ENCODE measurements at regions not wholly inside any gene's neighbourhood (a gene's known extent, or its start where the extent isn't known, plus 50 kb on each side); places are given as distances from the start of the nearest gene placed in this dataset.
"Not testable (repeated sequence)": the region's sequence is repeated elsewhere in the genome, so short reads cannot be mapped to it uniquely, and the experiment has no call there.

DNA sequence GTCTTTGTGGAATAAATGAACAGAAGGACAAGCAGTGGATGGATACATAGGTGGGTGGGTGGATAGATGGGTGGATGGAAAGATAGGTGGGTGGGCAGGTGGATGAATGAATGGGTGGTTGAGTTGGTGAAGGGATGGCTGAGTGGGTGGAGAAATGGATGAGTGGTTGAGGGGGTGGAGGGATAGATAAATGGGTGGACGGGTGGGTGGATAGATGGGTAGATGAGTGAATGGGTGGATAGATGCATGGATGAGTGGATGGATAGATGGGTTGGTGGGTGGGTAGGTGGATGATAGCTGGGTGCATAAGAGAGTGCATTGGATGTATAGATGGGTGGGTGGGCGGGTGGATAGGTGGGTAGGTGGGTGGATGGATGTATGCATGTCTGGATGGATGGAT lies 63.5 kb downstream of the UNC93B1 start:
- not testable (repeated sequence) for H3K36me3 ChIP-seq (ENCODE audit: control insufficient read depth in 1 of 2, insufficient read depth in 2 of 2, low read length in 2 of 2); H3K27ac ChIP-seq (ENCODE audit: low read depth, low read length); H3K27me3 ChIP-seq (ENCODE audit: control insufficient read depth in 1 of 2, insufficient read depth in 2 of 2, low read length in 2 of 2); H3K9ac ChIP-seq (ENCODE audit: low read depth in 1 of 2, low read length in 2 of 2); H3K4me1 ChIP-seq (ENCODE audit: control insufficient read depth in 1 of 2, insufficient read depth in 2 of 2, low read length in 2 of 2); H3K9me3 ChIP-seq (ENCODE audit: control insufficient read depth in 1 of 2, low read length in 2 of 2); H3K4me3 ChIP-seq (ENCODE audit: low read depth in 1 of 2, low read length in 2 of 2)

DNA sequence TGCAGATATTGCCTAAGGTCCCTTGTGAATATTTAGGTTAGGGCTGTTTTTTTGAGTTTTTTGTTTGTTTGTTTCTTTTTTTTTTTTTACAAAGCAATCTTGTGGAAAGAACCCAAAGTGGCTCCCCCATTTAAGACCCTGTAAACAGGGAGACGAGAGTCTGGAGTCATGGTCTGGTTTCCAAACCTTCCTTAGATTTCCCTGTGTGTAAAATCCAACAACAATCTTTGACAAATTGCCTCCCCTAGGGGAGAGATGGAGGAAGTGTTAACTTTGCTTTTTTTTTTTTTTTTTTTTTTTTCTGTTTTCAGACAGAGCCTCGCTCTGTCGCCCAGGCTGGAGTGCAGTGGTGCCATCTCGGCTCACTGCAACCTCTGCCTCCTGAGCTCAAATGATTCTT lies 64.9 kb downstream of the UNC93B1 start:
- not testable (repeated sequence) for H3K4me1 ChIP-seq (ENCODE audit: control insufficient read depth in 1 of 2, insufficient read depth in 2 of 2, low read length in 2 of 2); H3K9me3 ChIP-seq (ENCODE audit: control insufficient read depth in 1 of 2, low read length in 2 of 2); H3K27ac ChIP-seq (ENCODE audit: low read depth, low read length); H3K4me3 ChIP-seq (ENCODE audit: low read depth in 1 of 2, low read length in 2 of 2); H3K9ac ChIP-seq (ENCODE audit: low read depth in 1 of 2, low read length in 2 of 2); H3K27me3 ChIP-seq (ENCODE audit: control insufficient read depth in 1 of 2, insufficient read depth in 2 of 2, low read length in 2 of 2); H3K36me3 ChIP-seq (ENCODE audit: control insufficient read depth in 1 of 2, insufficient read depth in 2 of 2, low read length in 2 of 2)

DNA sequence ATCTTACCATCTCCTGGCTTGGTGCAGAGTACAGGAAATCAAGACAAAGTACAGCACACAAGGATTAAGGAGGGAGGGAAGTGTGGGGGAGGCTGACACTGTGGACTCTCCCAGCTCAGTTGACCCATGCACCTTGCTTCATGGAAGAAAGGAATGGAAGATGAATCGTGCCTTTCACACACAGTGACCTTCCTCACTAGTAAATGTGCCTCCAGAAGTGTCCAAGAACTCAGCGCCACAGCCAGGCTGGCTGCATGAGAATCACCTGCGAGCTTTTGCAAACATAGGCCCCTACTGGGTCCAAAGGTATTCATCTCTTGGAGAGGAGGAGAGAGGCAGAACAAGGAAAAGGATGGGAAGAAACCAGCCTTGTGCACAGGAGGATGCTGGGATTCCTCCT lies 65.5 kb downstream of the UNC93B1 start:
- not testable (repeated sequence) for H3K9ac ChIP-seq (ENCODE audit: low read depth in 1 of 2, low read length in 2 of 2); H3K27ac ChIP-seq (ENCODE audit: low read depth, low read length); H3K4me1 ChIP-seq (ENCODE audit: control insufficient read depth in 1 of 2, insufficient read depth in 2 of 2, low read length in 2 of 2); H3K36me3 ChIP-seq (ENCODE audit: control insufficient read depth in 1 of 2, insufficient read depth in 2 of 2, low read length in 2 of 2); H3K4me3 ChIP-seq (ENCODE audit: low read depth in 1 of 2, low read length in 2 of 2); H3K27me3 ChIP-seq (ENCODE audit: control insufficient read depth in 1 of 2, insufficient read depth in 2 of 2, low read length in 2 of 2); H3K9me3 ChIP-seq (ENCODE audit: control insufficient read depth in 1 of 2, low read length in 2 of 2)

DNA sequence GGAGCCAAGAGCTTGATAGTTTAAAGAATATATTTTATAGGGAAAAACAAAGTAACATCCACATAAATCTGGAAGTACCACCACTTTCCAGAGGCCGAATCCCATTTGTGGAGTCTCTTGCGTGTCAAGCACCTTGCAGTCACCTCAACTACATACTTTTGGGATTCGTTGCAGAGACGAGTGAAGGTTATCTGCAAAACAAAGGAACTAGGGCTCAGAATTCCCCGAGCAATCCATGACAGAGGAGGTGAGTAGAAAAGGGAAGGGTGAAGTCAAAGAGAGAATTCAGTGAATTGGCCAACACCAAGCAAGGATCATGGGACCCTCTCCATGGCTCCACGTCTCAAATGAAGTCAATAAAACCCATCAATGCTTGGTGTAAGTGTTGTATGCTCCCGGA lies 80.3 kb downstream of the UNC93B1 start:
- not testable (repeated sequence) for H3K27me3 ChIP-seq (ENCODE audit: control insufficient read depth in 1 of 2, insufficient read depth in 2 of 2, low read length in 2 of 2); H3K9ac ChIP-seq (ENCODE audit: low read depth in 1 of 2, low read length in 2 of 2); H3K4me3 ChIP-seq (ENCODE audit: low read depth in 1 of 2, low read length in 2 of 2); H3K27ac ChIP-seq (ENCODE audit: low read depth, low read length); H3K4me1 ChIP-seq (ENCODE audit: control insufficient read depth in 1 of 2, insufficient read depth in 2 of 2, low read length in 2 of 2); H3K9me3 ChIP-seq (ENCODE audit: control insufficient read depth in 1 of 2, low read length in 2 of 2); H3K36me3 ChIP-seq (ENCODE audit: control insufficient read depth in 1 of 2, insufficient read depth in 2 of 2, low read length in 2 of 2)

DNA sequence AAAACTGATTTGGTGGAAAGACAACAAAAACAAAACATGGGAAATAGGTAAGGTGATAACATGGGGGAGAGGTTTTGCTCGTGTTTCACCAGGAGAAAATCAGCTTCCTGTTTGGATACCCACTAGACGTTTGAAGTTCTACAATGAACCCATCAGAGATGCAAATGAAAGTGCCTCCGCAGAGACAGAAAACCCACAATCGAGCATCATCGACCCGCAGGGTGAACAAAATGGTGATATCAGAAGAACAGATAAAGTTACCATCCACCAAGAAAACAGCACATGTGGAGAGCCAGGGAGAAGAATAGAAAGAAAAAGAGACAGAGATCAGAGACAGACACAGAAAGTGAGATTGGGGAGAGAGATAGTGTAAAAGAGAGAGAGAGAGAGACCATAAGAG lies 83.4 kb downstream of the UNC93B1 start:
- not testable (repeated sequence) for H3K36me3 ChIP-seq (ENCODE audit: control insufficient read depth in 1 of 2, insufficient read depth in 2 of 2, low read length in 2 of 2); H3K9ac ChIP-seq (ENCODE audit: low read depth in 1 of 2, low read length in 2 of 2); H3K4me1 ChIP-seq (ENCODE audit: control insufficient read depth in 1 of 2, insufficient read depth in 2 of 2, low read length in 2 of 2); H3K27me3 ChIP-seq (ENCODE audit: control insufficient read depth in 1 of 2, insufficient read depth in 2 of 2, low read length in 2 of 2); H3K9me3 ChIP-seq (ENCODE audit: control insufficient read depth in 1 of 2, low read length in 2 of 2); H3K27ac ChIP-seq (ENCODE audit: low read depth, low read length); H3K4me3 ChIP-seq (ENCODE audit: low read depth in 1 of 2, low read length in 2 of 2)

DNA sequence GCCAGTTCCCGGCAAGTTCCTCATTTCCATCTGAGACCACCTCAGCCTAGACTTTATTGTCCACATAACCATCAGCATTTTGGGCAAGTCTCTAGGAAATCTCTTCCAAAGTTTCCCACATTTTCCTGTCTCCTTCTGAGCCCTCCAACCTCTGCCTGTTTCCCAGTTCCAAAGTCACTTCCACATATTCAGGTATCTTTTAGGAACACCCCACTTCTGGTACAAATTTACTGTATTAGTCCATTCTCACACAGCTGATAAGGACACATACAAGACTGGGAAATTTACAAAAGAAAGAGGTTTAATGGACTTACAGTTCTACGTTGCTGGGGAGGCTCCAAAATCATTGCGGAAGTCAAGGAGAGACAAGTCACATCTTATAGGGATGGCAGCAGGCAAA lies 91.7 kb downstream of the UNC93B1 start:
- not testable (repeated sequence) for H3K9ac ChIP-seq (ENCODE audit: low read depth in 1 of 2, low read length in 2 of 2); H3K9me3 ChIP-seq (ENCODE audit: control insufficient read depth in 1 of 2, low read length in 2 of 2); H3K4me1 ChIP-seq (ENCODE audit: control insufficient read depth in 1 of 2, insufficient read depth in 2 of 2, low read length in 2 of 2); H3K4me3 ChIP-seq (ENCODE audit: low read depth in 1 of 2, low read length in 2 of 2); H3K36me3 ChIP-seq (ENCODE audit: control insufficient read depth in 1 of 2, insufficient read depth in 2 of 2, low read length in 2 of 2); H3K27ac ChIP-seq (ENCODE audit: low read depth, low read length); H3K27me3 ChIP-seq (ENCODE audit: control insufficient read depth in 1 of 2, insufficient read depth in 2 of 2, low read length in 2 of 2)

DNA sequence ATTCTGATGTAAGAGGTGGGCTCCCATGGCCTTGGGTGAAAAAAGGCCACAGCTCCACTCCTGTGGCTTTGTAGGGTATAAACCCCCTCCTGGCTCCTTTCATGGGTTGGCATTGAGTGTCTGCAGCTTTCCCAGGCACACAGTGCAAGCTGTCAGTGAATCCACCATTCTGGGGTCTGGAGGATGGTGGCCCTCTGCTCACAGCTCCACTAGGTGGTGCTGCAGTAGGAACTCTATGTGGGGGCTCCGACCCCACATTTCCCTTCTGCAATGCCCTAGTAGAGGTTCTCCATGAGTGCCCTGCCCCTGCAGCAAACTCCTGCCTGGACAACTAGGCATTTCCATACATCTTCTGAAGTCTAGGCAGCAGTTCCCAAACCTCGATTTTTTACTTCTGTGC lies 92.7 kb downstream of the UNC93B1 start:
- H3K4me1 ChIP-seq (ENCODE audit: control insufficient read depth in 1 of 2, insufficient read depth in 2 of 2, low read length in 2 of 2); H3K4me3 ChIP-seq (ENCODE audit: low read depth in 1 of 2, low read length in 2 of 2); H3K27ac ChIP-seq (ENCODE audit: low read depth, low read length); H3K9me3 ChIP-seq (ENCODE audit: control insufficient read depth in 1 of 2, low read length in 2 of 2); H3K36me3 ChIP-seq (ENCODE audit: control insufficient read depth in 1 of 2, insufficient read depth in 2 of 2, low read length in 2 of 2); H3K27me3 ChIP-seq (ENCODE audit: control insufficient read depth in 1 of 2, insufficient read depth in 2 of 2, low read length in 2 of 2); H3K9ac ChIP-seq (ENCODE audit: low read depth in 1 of 2, low read length in 2 of 2): not testable (repeated sequence)

DNA sequence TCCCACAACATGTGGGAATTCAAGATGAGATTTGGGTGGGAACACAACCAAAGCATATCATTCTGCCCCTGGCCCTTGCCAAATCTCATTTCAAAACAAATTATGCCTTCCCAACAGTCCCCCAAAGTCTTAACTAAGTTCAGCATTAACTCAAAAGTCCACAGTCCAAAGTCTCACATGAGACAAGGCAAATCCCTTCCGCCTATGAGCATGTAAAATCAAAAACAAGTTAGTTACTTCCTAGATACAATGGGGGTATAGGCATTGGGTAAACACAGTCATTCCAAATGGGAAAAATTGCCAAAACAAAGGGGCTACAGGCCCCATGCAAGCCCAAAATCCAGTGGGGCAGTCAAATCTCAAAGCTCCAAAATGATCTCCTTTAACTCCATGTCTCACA lies 93.1 kb downstream of the UNC93B1 start:
- H3K4me1 ChIP-seq (ENCODE audit: control insufficient read depth in 1 of 2, insufficient read depth in 2 of 2, low read length in 2 of 2); H3K27me3 ChIP-seq (ENCODE audit: control insufficient read depth in 1 of 2, insufficient read depth in 2 of 2, low read length in 2 of 2); H3K9me3 ChIP-seq (ENCODE audit: control insufficient read depth in 1 of 2, low read length in 2 of 2); H3K4me3 ChIP-seq (ENCODE audit: low read depth in 1 of 2, low read length in 2 of 2); H3K27ac ChIP-seq (ENCODE audit: low read depth, low read length); H3K36me3 ChIP-seq (ENCODE audit: control insufficient read depth in 1 of 2, insufficient read depth in 2 of 2, low read length in 2 of 2); H3K9ac ChIP-seq (ENCODE audit: low read depth in 1 of 2, low read length in 2 of 2): not testable (repeated sequence)

DNA sequence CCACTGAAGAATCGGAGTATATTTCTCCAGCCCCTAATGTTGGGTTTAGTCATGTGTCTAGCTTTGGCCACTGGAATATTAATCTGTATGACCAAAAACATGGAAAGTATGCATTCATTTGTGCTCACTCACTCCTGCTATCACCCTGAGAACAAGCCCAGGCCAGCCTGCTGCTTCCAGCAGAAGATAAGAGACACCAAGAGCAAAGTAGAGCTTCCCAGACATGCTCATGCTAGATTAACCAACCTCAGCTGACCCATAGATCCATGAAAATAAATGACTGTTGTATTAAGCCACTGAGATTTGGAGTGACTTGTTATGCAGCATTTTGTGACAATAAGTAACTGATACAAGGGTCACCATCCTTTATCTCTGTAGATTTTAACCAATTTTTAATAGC lies 96.9 kb downstream of the UNC93B1 start:
- H3K9ac ChIP-seq (ENCODE audit: low read depth in 1 of 2, low read length in 2 of 2); H3K27ac ChIP-seq (ENCODE audit: low read depth, low read length); H3K36me3 ChIP-seq (ENCODE audit: control insufficient read depth in 1 of 2, insufficient read depth in 2 of 2, low read length in 2 of 2); H3K9me3 ChIP-seq (ENCODE audit: control insufficient read depth in 1 of 2, low read length in 2 of 2); H3K4me1 ChIP-seq (ENCODE audit: control insufficient read depth in 1 of 2, insufficient read depth in 2 of 2, low read length in 2 of 2); H3K4me3 ChIP-seq (ENCODE audit: low read depth in 1 of 2, low read length in 2 of 2); H3K27me3 ChIP-seq (ENCODE audit: control insufficient read depth in 1 of 2, insufficient read depth in 2 of 2, low read length in 2 of 2): not testable (repeated sequence)

DNA sequence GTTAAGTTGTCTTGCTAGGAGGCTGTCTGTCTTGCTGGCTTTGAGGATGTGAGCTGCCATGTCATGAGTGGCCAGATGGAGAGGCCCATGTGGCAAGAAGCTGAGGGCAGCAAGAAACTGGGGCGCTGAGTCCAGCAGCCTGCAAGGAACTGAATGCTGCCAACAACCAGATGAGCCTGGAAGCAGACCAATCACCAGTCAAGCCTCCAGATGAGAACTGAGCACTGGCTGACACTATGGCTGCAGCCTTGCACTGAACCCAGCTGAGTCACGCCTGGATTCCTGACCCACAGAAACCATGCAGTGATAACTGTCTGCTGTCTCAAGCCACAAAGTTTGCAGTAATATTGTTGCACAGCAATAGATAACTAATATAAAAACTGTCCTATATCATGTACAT lies 104.4 kb downstream of the UNC93B1 start:
- not testable (repeated sequence) for H3K9ac ChIP-seq (ENCODE audit: low read depth in 1 of 2, low read length in 2 of 2); H3K27ac ChIP-seq (ENCODE audit: low read depth, low read length); H3K27me3 ChIP-seq (ENCODE audit: control insufficient read depth in 1 of 2, insufficient read depth in 2 of 2, low read length in 2 of 2); H3K9me3 ChIP-seq (ENCODE audit: control insufficient read depth in 1 of 2, low read length in 2 of 2); H3K4me3 ChIP-seq (ENCODE audit: low read depth in 1 of 2, low read length in 2 of 2); H3K36me3 ChIP-seq (ENCODE audit: control insufficient read depth in 1 of 2, insufficient read depth in 2 of 2, low read length in 2 of 2); H3K4me1 ChIP-seq (ENCODE audit: control insufficient read depth in 1 of 2, insufficient read depth in 2 of 2, low read length in 2 of 2)

DNA sequence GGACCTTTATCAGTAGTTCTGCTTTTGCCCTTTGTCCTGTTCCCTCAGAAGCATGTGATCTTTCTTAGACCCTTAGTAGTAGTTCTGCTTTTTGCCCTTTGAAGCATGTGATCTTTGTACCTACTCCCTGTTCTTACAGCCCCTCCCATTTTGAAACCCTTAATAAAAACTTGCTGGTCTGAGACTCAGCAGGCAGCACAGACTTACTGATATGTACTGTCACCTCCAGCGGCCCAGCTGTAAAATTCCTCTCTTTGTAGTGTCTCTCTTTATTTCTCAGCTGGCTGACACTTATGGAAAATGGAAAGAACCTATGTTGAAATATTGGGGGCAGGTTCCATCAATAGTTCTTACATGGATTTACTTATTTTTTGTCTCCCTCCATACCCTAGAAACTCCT lies 110.4 kb downstream of the UNC93B1 start:
- H3K27me3 ChIP-seq (ENCODE audit: control insufficient read depth in 1 of 2, insufficient read depth in 2 of 2, low read length in 2 of 2); H3K9me3 ChIP-seq (ENCODE audit: control insufficient read depth in 1 of 2, low read length in 2 of 2); H3K4me3 ChIP-seq (ENCODE audit: low read depth in 1 of 2, low read length in 2 of 2); H3K9ac ChIP-seq (ENCODE audit: low read depth in 1 of 2, low read length in 2 of 2); H3K27ac ChIP-seq (ENCODE audit: low read depth, low read length); H3K36me3 ChIP-seq (ENCODE audit: control insufficient read depth in 1 of 2, insufficient read depth in 2 of 2, low read length in 2 of 2); H3K4me1 ChIP-seq (ENCODE audit: control insufficient read depth in 1 of 2, insufficient read depth in 2 of 2, low read length in 2 of 2): not testable (repeated sequence)

Measured in duodenal mucosa (tissue), 2 donors.